ENCODE measurements at regions not wholly inside any gene's neighbourhood (a gene's known extent, or its start where the extent isn't known, plus 50 kb on each side); places are given as distances from the start of the nearest gene placed in this dataset.

GRCh38 chr6:22657352-22657980, 88.1 kb downstream of the HDGFL1 start:
- no peak for TF ChIP-seq CTCF (IDR thresholded peaks at IDR 0.05; ENCODE audit: unreplicated experiment)
- H3K27ac Mint-ChIP-seq (ENCODE audit: unreplicated experiment): no peak overlapping the region
- no peak for DNase-seq (ENCODE audit: low spot score)
- H3K27me3 Mint-ChIP-seq (ENCODE audit: unreplicated experiment): no peaks in the 10 kb centered on the region
- no peak overlapping the region for H3K4me3 Mint-ChIP-seq (ENCODE audit: unreplicated experiment)
- no peaks in the 10 kb centered on the region for H3K36me3 Mint-ChIP-seq (ENCODE audit: low read depth, unreplicated experiment)
- no peaks in the 10 kb centered on the region for H3K4me1 Mint-ChIP-seq (ENCODE audit: unreplicated experiment)
- no peaks in the 10 kb centered on the region for H3K9me3 Mint-ChIP-seq (ENCODE audit: unreplicated experiment)

DNA sequence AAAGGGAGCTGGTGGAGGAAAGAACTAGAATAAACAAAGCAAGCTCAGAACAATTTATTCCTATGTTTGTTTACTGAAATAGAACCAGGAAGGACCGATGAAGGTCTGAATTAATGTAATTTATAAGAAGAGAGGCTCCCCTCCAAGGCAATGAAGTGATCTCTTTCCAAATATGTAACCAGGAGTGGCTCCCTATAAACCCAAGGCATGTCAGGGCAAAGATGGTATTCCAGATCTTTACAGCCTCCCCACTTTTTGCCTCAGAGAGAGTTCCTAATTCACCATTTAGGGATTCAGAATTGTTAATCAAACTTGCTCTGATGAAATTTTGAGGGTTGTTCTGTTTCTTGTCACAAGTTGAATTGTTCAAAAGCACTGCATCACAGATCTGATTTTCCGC, 88.8 kb downstream of the HDGFL1 start:
- H3K9me3 Mint-ChIP-seq (ENCODE audit: unreplicated experiment): no peaks in the 10 kb centered on the region
- H3K4me3 Mint-ChIP-seq (ENCODE audit: unreplicated experiment): no peak overlapping the region
- TF ChIP-seq CTCF (IDR thresholded peaks at IDR 0.05; ENCODE audit: unreplicated experiment): no peak
- no peak for DNase-seq (ENCODE audit: low spot score)
- no peaks in the 10 kb centered on the region for H3K27me3 Mint-ChIP-seq (ENCODE audit: unreplicated experiment)
- no peaks in the 10 kb centered on the region for H3K36me3 Mint-ChIP-seq (ENCODE audit: low read depth, unreplicated experiment)
- H3K27ac Mint-ChIP-seq (ENCODE audit: unreplicated experiment): no peak overlapping the region
- no peaks in the 10 kb centered on the region for H3K4me1 Mint-ChIP-seq (ENCODE audit: unreplicated experiment)

DNA sequence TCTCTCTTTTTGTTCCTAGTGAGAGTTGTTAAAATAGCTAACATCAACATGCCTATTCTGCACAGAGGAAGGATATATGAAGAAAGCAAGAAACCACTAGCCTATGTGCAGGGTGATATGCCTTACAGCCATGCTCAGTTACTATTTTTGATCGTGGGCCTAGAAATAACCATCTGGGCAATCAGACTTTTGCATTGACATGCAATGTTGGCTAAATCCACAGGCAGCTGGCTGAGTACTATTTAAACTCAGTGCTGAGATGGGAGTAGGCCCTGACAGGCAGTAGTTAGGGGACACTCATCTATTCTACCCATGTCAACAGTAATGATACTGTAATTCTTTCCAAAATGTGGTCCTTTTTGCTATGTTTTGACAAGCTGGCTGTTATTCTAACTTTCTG, 89.6 kb downstream of the HDGFL1 start:
- Mint-ChIP-seq H3K36me3 (ENCODE audit: low read depth, unreplicated experiment) (no peaks in the 10 kb centered on the region), H3K4me1 (ENCODE audit: unreplicated experiment) (no peaks in the 10 kb centered on the region), H3K27me3 (ENCODE audit: unreplicated experiment) (no peaks in the 10 kb centered on the region), H3K9me3 (ENCODE audit: unreplicated experiment) (no peaks in the 10 kb centered on the region), H3K4me3 (ENCODE audit: unreplicated experiment) (no peak overlapping the region), H3K27ac (ENCODE audit: unreplicated experiment) (no peak overlapping the region)
- no peak for TF ChIP-seq CTCF (IDR thresholded peaks at IDR 0.05; ENCODE audit: unreplicated experiment)
- DNase-seq (ENCODE audit: low spot score): no peak

GRCh38 chr6:22664968-22665367, 95.6 kb downstream of the HDGFL1 start:
- no peaks in the 10 kb centered on the region for H3K9me3 Mint-ChIP-seq (ENCODE audit: unreplicated experiment)
- H3K27me3 Mint-ChIP-seq (ENCODE audit: unreplicated experiment): no peaks in the 10 kb centered on the region
- TF ChIP-seq CTCF (IDR thresholded peaks at IDR 0.05; ENCODE audit: unreplicated experiment): no peak
- H3K4me1 Mint-ChIP-seq (ENCODE audit: unreplicated experiment): peaks cover 7% of the 10 kb centered on the region
- H3K4me3 Mint-ChIP-seq (ENCODE audit: unreplicated experiment): no peak overlapping the region
- no peak for DNase-seq (ENCODE audit: low spot score)
- H3K36me3 Mint-ChIP-seq (ENCODE audit: low read depth, unreplicated experiment): no peaks in the 10 kb centered on the region
- no peak overlapping the region for H3K27ac Mint-ChIP-seq (ENCODE audit: unreplicated experiment)

DNA sequence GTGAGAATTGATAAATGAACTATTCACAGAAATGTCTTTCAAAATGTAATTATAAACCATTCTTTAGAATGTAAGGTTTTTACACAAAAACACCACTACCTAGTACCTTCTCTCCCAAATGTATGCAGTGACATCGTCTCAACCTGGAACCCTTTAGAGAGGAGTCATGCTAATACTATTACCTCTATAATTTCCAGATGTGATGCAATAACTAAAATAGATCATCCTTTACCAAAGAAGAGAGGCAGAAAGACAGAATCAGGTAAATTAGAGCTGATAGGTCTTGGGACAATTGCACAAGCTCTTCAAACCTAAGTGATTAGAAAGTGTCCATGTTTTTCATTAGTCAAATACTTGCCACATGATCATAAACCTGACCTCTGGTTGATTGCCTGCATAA, 96.7 kb downstream of the HDGFL1 start:
- H3K36me3 Mint-ChIP-seq (ENCODE audit: low read depth, unreplicated experiment): no peaks in the 10 kb centered on the region
- no peak for TF ChIP-seq CTCF (IDR thresholded peaks at IDR 0.05; ENCODE audit: unreplicated experiment)
- no peak overlapping the region for H3K27ac Mint-ChIP-seq (ENCODE audit: unreplicated experiment)
- no peak for DNase-seq (ENCODE audit: low spot score)
- H3K27me3 Mint-ChIP-seq (ENCODE audit: unreplicated experiment): no peaks in the 10 kb centered on the region
- no peak overlapping the region for H3K4me3 Mint-ChIP-seq (ENCODE audit: unreplicated experiment)
- H3K4me1 Mint-ChIP-seq (ENCODE audit: unreplicated experiment): peaks cover 7% of the 10 kb centered on the region
- H3K9me3 Mint-ChIP-seq (ENCODE audit: unreplicated experiment): no peaks in the 10 kb centered on the region
